GM12872 (cell line): ENCODE measurements at regions not wholly inside any gene's neighbourhood (a gene's known extent, or its start where the extent isn't known, plus 50 kb on each side); places are given as distances from the start of the nearest gene placed in this dataset.

ENCODE experiments used
- TF ChIP-seq, protein P1 (sequence below): IDR thresholded peaks from 3 replicates; pipeline ENCODE4 v1.5.1; 2011; ENCODE audit warnings: low read depth, mild to moderate bottlenecking, low read length, moderate library complexity; ENCODE audit not compliant: insufficient read depth

DNA sequence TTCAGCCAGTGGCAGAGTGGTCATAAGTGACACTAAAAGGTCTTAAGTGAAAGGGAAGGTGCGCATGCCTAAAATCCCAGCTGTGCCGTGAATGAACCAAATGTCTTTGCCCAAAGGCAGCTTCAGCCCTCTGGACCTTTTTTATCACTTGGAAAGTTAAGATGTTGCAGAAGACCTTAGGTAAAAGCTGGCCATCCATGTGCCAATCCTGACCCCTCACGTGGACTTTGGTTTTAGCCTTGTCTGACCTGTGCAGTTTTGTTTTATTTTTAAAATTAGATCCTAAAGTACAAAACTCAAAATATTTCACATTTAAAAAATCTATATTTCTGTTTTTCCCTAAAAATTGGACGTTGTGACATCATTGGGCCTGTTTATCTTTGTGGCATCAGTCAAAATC lies 429.5 kb downstream of the STK39 start:
- TF ChIP-seq, protein P1, sequence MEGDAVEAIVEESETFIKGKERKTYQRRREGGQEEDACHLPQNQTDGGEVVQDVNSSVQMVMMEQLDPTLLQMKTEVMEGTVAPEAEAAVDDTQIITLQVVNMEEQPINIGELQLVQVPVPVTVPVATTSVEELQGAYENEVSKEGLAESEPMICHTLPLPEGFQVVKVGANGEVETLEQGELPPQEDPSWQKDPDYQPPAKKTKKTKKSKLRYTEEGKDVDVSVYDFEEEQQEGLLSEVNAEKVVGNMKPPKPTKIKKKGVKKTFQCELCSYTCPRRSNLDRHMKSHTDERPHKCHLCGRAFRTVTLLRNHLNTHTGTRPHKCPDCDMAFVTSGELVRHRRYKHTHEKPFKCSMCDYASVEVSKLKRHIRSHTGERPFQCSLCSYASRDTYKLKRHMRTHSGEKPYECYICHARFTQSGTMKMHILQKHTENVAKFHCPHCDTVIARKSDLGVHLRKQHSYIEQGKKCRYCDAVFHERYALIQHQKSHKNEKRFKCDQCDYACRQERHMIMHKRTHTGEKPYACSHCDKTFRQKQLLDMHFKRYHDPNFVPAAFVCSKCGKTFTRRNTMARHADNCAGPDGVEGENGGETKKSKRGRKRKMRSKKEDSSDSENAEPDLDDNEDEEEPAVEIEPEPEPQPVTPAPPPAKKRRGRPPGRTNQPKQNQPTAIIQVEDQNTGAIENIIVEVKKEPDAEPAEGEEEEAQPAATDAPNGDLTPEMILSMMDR = no peak

DNA sequence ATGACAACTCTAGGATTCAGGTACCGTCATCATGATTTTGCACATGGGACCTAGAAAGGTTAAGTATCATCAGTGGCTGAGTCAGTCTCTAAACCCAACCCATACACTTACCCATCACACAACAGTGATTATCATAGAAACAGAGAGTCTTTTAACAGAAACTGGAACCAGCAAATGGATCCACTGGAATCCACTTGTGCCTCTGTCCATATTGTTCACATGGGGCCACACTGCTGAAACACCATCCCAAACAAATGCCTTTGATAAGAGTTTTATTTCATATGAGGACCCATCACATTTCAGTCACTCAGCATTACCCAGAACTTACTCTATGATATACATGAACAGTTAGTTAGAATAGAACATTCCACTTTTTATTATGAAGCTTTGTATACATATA lies 430.0 kb downstream of the STK39 start:
- TF ChIP-seq, protein P1 = no peak

DNA sequence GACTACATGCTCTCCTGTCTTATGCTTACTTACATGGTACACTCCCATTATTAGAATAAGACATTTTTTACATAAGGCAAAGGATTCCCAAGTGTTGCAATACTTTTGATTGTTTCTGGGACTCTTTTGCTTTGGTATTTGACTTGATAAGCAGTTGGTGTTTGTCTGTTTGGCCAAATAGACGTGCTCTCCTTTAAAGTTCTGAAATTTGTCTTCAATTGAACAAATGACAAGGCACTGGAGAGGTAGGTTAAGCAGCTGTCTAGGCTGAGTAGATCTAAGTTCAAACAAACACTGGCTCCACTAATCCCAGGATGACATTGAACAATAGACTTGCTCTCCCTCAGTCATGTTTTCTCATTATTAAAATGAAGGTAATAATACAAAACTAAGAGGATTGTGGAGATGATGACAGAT lies 430.5 kb downstream of the STK39 start:
- TF ChIP-seq, protein P1 = no peak

DNA sequence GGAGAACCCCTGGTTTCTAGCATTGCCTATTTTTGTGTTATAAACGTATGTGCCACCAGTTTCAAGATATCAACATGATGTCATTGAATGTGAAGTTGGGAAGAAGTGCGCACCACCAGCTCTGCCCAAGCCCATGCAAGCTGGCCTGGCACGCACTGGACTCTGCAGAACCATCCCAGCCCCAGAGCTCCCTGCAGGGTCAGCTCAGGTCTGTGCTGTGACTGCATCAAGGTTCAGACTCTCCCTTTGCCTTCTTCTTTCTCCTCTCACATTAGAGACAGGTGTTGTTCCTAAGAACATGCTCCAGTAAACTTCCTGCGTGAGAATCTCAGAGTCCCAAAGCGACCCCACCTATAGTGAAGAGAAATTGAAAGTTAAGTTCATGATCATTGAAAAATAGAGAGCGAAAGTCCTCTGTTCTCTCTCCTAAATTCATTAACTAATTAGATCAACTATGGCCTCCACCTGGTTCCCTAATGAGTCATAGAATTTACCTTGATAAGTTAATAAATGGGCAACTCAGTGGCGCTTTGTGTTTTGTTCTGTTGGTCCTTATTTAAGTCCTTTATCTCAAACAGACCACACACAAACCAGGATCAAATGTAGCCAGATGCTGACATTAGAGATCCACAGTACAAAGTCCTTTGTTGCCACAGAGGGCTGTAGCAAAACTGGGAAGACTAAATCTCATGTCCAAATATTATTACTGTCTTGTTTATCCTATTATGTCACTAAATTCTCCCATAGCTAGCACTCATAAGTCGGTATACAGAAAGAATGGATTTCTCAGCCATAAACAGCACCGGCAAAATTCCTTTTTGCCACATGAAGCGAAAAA lies 432.3 kb downstream of the STK39 start:
- TF ChIP-seq, protein P1 = no peak

DNA sequence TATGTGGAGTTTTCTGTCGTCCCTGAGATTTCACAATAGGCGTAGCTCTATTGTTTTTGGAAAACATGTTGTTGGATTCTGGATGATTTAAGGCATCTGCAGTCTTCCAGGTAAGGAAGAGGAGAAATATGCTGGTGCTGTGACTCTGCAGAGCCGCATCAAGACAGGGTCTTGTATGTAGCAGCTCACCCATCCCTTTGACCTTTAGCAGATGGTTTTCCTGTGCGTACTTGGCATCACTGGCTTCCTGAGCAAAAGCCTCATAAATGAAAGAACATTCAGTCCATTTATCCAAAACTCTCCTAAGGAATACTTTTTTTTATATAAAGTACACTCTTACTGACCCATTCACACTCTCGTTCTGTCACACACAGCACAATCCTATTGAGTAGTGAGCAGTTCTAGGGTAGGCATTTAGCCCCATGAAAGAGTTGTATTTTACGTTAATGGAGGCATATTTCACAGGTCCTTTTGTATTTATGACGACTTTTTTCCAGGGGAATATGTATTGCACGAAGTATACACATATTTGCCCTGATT lies 443.9 kb downstream of the STK39 start:
- TF ChIP-seq, protein P1 = no peak

DNA sequence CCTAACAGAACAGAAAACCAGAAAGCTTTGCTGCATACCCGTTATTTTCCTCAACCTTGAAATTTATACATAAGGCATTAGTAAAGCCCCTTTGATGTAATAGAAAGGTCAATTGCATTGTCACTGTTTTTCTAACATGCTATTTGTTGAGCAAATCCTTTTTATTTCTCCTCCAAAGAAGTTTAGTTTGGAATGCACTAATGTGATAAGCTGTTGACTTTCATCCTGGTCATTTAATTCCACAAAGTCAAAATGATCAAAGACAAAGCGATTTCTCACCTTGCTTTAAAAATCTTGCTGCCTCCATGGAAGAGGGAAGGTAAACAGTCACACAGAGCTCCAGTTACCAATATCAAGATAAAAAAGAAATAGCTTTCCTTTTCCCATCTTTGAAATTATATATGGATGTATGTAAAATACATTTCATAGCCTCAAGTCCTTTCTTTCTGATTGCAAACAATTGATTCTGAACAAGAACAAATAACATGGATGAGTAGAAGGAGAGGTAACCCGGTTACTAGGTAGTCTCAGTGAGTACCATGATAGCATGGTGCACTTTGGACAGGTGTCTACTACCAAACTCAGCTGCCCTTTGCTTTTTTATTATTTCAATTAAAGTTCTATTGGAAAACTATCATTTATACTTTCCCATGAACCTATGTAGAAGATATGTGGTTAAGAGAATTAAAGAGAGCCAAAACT lies 452.7 kb downstream of the STK39 start:
- TF ChIP-seq, protein P1 = no peak

DNA sequence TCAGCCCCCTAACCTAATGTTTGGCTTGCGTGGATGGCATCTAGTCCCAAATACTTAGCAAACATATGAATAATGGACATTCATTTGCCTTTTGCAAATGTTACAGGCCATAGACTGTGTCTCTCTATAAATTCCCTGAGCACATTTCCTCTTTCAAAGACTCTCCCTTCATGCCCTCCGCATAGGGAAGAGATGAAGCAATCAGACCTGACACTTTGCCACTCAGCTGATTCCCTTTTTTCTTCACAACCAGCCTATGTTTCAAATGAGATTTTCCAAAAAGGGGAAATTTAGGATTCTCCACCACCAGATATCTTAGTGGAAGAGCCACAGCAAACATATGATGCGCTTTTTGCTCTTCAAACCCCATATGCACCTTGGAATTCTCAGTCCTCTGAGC lies 453.7 kb downstream of the STK39 start:
- TF ChIP-seq, protein P1 = no peak
